ENCODE measurements at regions not wholly inside any gene's neighbourhood (a gene's known extent, or its start where the extent isn't known, plus 50 kb on each side); places are given as distances from the start of the nearest gene placed in this dataset.
A peak's percentile ranks its signal among the peaks of the same experiment; 100 is the strongest.

DNA sequence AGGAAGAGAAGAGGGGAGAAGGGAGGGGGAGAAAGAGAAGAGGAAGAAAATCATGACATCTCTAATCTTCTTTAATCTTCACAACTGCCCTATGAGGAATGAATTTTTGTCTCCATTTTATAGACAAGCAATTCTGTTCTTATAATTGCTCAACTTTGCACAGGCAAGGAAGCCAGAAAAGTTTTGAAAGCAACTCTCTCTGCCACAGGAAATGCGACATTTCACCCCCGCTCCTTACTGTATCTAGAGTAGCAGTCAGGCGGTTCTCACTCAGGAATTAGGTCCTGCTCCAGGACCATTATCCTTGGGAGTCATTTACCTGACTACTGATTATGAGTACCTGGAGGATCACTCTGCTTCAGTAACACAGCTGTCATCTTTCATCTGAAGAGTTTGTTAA is 69.2 kb upstream of the FAM9A start:
- no peak for DNase-seq (ENCODE audit: low spot score)
- no peak for FAIRE-seq

DNA sequence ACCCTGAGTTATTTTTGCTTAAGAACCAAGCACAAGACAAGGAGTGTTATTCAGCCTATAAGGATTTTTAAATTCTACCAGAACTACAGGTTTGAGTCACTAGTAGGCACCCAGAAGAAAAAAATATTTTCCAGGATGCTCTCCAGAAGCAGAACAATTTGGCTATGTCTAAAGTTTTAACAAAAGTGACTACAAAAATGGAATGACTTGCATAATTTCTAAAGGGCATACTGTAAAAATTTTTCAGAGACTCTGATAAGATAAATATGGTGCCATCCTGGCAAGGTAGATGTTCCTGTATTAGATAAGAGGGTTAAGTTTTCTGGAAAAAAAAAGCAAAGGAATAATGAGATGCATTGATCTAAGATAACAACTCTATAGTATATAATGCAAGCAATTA is 68.6 kb upstream of the FAM9A start:
- DNase-seq (ENCODE audit: low spot score) = no peak
- no peak for FAIRE-seq

DNA sequence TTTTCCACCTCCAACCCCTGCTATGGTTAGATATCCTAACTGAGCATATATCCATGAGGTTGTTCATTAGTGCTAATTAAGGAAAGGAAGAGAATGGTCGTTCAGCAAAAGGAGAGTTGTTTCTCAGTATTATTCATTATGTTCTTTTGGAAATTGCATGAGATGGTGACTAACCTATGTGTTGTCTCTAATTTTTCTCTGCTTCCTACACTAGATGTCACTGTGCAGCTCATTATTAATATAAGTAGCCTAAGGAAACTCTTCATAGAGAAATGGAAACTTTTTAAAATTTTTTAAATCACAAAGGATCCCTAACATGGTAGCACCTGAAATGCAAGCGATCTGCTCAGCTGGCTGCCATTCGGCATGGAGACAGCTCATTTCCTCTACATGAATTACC is 67.7 kb upstream of the FAM9A start:
- no peak for DNase-seq (ENCODE audit: low spot score)
- no peak for FAIRE-seq

DNA sequence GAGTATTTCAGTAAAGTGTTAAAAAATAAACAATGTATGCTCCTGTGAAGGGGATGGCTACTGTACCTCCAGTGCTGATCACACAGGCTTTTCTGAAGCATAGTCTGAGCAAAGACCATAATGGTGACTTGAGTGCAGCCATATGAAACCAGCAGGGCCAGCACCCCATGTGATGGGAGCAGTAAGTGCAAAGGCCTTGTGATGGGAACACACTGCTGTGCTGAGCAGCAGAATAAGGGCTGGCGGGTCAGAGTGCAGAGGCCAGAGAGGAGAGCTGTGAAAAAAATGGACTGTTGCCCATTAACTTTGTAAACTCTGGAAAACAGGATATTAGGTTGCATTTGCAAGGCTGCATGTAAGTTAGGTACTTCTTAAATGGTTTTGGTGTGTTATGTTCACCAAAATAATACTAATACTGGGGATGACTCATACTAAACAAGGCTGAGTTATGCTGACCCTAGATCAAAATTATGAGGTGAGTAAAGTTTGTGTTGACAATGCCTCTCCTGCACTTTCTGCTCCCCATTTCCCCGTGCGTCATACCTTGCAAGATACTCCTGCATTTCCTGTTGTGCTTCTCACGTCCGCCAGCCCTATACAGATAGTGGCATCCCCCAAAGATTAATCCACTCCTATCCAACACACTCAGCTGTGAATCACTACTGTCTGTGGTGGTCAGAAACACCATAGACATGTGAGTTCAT is 67.0 kb upstream of the FAM9A start:
- FAIRE-seq = peak; percentile 25
- peak; percentile 40 for DNase-seq (ENCODE audit: low spot score)

DNA sequence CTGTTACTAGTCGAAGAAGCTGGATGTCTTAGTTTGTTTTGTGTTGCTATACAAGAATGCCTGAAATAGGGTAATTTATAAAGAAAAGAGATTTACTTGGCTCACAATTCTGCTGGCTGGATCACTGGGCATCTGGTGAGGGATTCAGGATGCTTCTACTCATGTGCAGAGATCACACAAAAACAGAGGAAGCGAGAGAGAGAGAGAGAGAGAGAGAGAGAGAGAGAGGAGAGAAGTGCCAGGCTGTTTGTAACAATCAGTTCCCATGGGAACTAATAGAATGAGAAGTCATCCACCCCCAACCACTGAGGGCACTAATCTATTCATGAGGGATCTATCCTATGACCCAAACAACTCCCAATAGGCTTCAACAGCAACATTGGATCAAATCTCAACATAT is 66.2 kb upstream of the FAM9A start:
- no peak for FAIRE-seq
- no peak for DNase-seq (ENCODE audit: low spot score)

DNA sequence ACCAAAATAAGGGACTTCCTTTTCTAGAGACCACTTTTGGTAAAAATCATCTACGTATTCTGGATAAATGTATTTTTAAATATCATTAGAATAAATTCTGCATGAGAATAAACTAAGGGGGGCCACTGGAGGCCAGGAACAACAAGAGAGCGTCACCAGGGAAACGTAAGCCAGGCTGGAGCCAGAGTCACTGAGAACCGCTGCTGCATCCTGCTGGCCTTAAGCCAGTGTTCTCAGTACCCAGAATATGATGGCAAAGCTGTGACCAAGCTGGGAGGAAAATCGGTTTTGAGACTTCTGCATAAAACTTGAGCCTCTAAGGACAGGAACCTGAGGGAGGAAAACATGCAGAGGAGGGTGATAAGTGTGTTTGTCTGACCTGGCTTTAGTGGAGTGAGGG is 63.0 kb upstream of the FAM9A start:
- DNase-seq (ENCODE audit: low spot score) = no peak
- FAIRE-seq = no peak

DNA sequence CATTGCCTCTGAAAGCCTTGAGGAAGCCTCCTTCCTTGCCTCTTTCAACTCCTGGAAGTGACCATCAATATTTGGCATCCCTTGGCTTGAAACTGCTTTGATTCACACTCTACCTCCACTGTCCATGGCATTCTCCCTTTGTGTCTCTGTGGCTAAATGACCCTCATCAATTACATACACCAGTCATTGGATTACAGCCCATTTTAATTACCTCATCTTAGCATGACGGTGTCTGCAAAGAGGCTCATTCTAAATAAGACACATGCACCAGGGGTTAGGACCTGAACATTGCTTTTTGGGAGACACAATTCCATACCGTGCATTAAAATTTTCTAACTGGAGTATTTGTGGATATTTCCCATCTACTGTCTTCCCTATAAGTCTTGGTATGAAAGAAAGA is 60.7 kb upstream of the FAM9A start:
- no peak for DNase-seq (ENCODE audit: low spot score)

DNA sequence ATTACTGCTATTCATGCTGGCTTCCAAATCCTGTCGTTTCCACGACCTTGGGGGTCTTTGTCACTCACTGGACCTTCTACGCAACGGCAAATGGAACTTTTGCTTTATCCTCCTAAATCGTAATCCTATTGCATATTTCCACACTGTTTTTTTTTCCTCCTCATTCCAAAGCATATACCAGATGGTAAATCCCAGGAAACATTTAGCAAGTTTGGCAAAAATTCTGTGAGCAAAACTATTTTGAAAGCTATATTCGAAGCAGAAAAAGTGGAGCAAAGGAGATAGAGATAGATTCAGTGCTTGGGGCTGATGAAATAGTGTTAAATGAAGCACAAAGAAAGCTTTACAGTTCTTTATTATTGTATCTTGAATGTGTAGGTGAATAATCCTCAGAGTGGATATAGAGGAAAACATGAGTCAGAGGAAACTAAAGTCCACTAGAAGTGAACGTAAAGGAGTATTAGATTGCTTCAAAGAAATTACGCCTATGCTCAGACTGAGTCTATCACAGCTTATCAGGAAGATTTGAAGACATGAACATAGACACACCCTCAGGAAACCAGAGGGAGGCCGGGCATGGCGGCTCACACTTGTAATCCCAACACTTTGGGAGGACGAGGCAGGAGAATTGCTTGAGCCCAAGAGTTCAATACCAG is 50.2 kb upstream of the FAM9A start:
- no peak for DNase-seq (ENCODE audit: low spot score)
- FAIRE-seq = no peak

More for the DNA sequence above, 60.7 kb upstream of the FAM9A start:
- no peak for FAIRE-seq
